Nephron (organoid): ENCODE measurements at regions not wholly inside any gene's neighbourhood (a gene's known extent, or its start where the extent isn't known, plus 50 kb on each side); places are given as distances from the start of the nearest gene placed in this dataset.

Experiments used
- H3K27ac Mint-ChIP-seq, 3 experiments: 2 replicates each; pipeline ENCODE4 v1.8.0; 2020; ENCODE audit warnings: mixed read lengths in 3 of 3, mild to moderate bottlenecking in 2 of 3, moderate library complexity in 1 of 3
- H3K27me3 Mint-ChIP-seq: 2 replicates; pipeline ENCODE4 v1.8.0; 2021; ENCODE audit warnings: low read depth, mild to moderate bottlenecking, moderate library complexity, mixed read lengths
- H3K36me3 Mint-ChIP-seq: 2 replicates; pipeline ENCODE4 v1.8.0; 2020; ENCODE audit warnings: low read depth, mixed read lengths
- H3K4me1 Mint-ChIP-seq: 2 replicates; pipeline ENCODE4 v1.8.0; 2020; ENCODE audit warnings: mixed read lengths
- H3K4me3 Mint-ChIP-seq, 3 experiments: 2 replicates each; pipeline ENCODE4 v1.8.0; 2020; ENCODE audit warnings: mild to moderate bottlenecking in 3 of 3, mixed read lengths in 3 of 3, moderate library complexity in 2 of 3
- H3K9me3 Mint-ChIP-seq: 2 replicates; pipeline ENCODE4 v1.8.0; 2020; ENCODE audit warnings: mixed read lengths
- TF ChIP-seq, protein P1 (sequence below), 3 experiments: fragments of 200-600 bp; sonication (generic); IDR thresholded peaks; one replicate each; pipeline ENCODE4 v1.5.0; 2021; ENCODE audit warnings: antibody characterized with exemption in 3 of 3; ENCODE audit not compliant: unreplicated experiment in 3 of 3

- Mint-ChIP-seq H3K4me1 (no peaks in the 10 kb centered on the region), H3K9me3 (peaks cover 33% of the 10 kb centered on the region), H3K27ac (no peak overlapping the region), H3K36me3 (peaks cover 6% of the 10 kb centered on the region), H3K27me3 (no peaks in the 10 kb centered on the region), H3K4me3 (no peak overlapping the region)
- TF ChIP-seq, protein P1, sequence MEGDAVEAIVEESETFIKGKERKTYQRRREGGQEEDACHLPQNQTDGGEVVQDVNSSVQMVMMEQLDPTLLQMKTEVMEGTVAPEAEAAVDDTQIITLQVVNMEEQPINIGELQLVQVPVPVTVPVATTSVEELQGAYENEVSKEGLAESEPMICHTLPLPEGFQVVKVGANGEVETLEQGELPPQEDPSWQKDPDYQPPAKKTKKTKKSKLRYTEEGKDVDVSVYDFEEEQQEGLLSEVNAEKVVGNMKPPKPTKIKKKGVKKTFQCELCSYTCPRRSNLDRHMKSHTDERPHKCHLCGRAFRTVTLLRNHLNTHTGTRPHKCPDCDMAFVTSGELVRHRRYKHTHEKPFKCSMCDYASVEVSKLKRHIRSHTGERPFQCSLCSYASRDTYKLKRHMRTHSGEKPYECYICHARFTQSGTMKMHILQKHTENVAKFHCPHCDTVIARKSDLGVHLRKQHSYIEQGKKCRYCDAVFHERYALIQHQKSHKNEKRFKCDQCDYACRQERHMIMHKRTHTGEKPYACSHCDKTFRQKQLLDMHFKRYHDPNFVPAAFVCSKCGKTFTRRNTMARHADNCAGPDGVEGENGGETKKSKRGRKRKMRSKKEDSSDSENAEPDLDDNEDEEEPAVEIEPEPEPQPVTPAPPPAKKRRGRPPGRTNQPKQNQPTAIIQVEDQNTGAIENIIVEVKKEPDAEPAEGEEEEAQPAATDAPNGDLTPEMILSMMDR (IDR thresholded peaks at IDR 0.05; ENCODE audit: unreplicated experiment in 3 of 3) = no peak
Observed at GRCh38 chr13:58843567-58843966, 1212.0 kb downstream of the PCDH17 start.

- peaks cover 10% of the 10 kb centered on the region for H3K4me1 Mint-ChIP-seq
- no peaks in the 10 kb centered on the region for H3K27me3 Mint-ChIP-seq
- H3K36me3 Mint-ChIP-seq = no peaks in the 10 kb centered on the region
- TF ChIP-seq, protein P1 (IDR thresholded peaks at IDR 0.05; ENCODE audit: unreplicated experiment in 3 of 3) = no peak
- H3K9me3 Mint-ChIP-seq = peaks cover 15% of the 10 kb centered on the region
- no peak overlapping the region for H3K27ac Mint-ChIP-seq
- no peak overlapping the region for H3K4me3 Mint-ChIP-seq
Observed at GRCh38 chr13:58850161-58850560, 1218.6 kb downstream of the PCDH17 start.

DNA sequence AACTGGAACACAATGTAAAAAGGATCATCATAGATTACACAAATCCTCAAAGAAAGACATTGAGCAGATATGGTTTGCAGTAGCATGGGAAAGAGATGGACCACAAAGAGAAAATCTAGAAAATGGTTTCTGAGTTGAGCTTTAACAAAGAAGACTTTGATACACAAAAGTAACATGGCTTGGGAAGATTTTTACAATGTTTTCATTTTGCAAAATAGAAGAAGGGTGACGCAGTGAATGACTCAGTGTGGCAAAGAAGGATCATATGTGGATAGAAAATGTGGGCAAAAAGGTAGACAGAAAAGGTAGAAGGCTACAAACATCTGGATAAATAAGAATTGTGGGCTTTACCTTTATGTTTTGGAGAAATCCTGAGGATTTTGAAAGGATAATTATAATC lies 1220.5 kb downstream of the PCDH17 start:
- Mint-ChIP-seq H3K27me3 (no peaks in the 10 kb centered on the region), H3K27ac (no peak overlapping the region), H3K9me3 (no peaks in the 10 kb centered on the region), H3K4me1 (peaks cover 15% of the 10 kb centered on the region), H3K4me3 (no peak overlapping the region), H3K36me3 (no peaks in the 10 kb centered on the region)
- TF ChIP-seq, protein P1 (IDR thresholded peaks at IDR 0.05; ENCODE audit: unreplicated experiment in 3 of 3) = no peak

GRCh38 chr13:58855283-58855682 lies 1223.7 kb downstream of the PCDH17 start:
- TF ChIP-seq, protein P1 (IDR thresholded peaks at IDR 0.05; ENCODE audit: unreplicated experiment in 3 of 3) = no peak
- no peak overlapping the region for H3K27ac Mint-ChIP-seq
- no peaks in the 10 kb centered on the region for H3K36me3 Mint-ChIP-seq
- no peaks in the 10 kb centered on the region for H3K27me3 Mint-ChIP-seq
- no peak overlapping the region for H3K4me3 Mint-ChIP-seq
- H3K9me3 Mint-ChIP-seq = peaks cover 3% of the 10 kb centered on the region
- H3K4me1 Mint-ChIP-seq = peaks cover 7% of the 10 kb centered on the region

DNA sequence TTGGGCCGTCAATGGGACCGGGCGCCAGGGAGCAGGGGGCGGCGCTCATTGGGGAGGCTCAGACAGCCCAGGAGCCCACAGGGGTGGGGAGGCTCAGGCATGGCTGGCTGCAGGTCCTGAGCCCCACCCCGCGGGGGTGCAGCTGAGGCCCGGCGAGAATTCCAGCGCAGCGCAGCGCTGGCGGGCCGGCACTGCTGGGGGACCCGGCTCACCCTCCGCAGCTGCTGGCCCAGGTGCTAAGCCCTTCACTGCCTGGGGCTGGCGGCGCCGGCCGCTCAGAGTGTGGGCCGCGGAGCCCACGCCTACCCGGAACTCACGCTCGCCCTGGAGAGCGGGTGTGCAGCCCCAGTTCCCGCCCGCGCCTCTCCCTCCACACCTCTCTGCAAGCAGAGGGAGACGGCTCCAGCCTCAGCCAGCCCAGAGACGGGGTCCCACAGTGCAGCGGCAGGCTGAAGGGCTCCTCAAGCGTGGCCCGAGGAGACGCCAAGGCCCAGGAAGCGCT lies 1227.4 kb downstream of the PCDH17 start:
- H3K4me3 Mint-ChIP-seq = no peak overlapping the region
- peaks cover 6% of the 10 kb centered on the region for H3K4me1 Mint-ChIP-seq

DNA sequence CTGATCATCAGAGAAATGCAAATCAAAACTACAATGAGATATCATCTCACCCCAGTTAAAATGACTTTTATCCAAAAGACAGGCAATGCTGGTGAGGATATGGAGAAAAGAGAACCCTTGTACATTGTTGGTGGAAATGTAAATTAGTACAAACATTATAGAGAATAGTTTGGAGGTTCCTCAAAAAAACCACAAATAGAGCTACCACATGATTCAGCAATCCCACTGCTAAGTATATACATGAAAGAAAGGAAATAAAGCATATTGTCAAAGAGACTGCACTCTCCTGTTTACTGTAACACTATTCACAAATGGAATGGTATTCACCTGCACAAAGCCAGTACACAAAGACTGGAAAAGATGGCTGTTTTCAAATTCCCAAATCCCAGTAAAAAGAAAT lies 1233.7 kb downstream of the PCDH17 start:
- H3K27me3 Mint-ChIP-seq = peaks cover 3% of the 10 kb centered on the region
- H3K4me3 Mint-ChIP-seq = no peak overlapping the region
- peaks cover 7% of the 10 kb centered on the region for H3K9me3 Mint-ChIP-seq
- TF ChIP-seq, protein P1 (IDR thresholded peaks at IDR 0.05; ENCODE audit: unreplicated experiment in 3 of 3) = no peak
- H3K36me3 Mint-ChIP-seq = no peaks in the 10 kb centered on the region
- H3K27ac Mint-ChIP-seq = no peak overlapping the region
- no peaks in the 10 kb centered on the region for H3K4me1 Mint-ChIP-seq

More for the DNA sequence above, 1227.4 kb downstream of the PCDH17 start:
- TF ChIP-seq, protein P1 (IDR thresholded peaks at IDR 0.05; ENCODE audit: unreplicated experiment in 3 of 3) = no peak
- Mint-ChIP-seq H3K27me3 (peaks cover 3% of the 10 kb centered on the region), H3K9me3 (peaks cover 6% of the 10 kb centered on the region), H3K36me3 (no peaks in the 10 kb centered on the region), H3K27ac (no peak overlapping the region)
